Loucy (cell line): ENCODE measurements at regions not wholly inside any gene's neighbourhood (a gene's known extent, or its start where the extent isn't known, plus 50 kb on each side); places are given as distances from the start of the nearest gene placed in this dataset.

ENCODE experiments used
- H2AFZ ChIP-seq: fragments of 200-600 bp; sonication (generic); 2 replicates; pipeline ENCODE4 v1.6.0; 2016; ENCODE audit warnings: antibody characterized with exemption, mild to moderate bottlenecking, low read length, moderate library complexity
- H3F3A ChIP-seq: fragments of 200-600 bp; 2 replicates; pipeline ENCODE4 v1.6.0; 2016; ENCODE audit warnings: antibody characterized with exemption, low read depth, mild to moderate bottlenecking
- H3K27me3 ChIP-seq: fragments of 200-600 bp; sonication (generic); 2 replicates; pipeline ENCODE4 v1.6.1; 2014; ENCODE audit warnings: low read length, mild to moderate bottlenecking; ENCODE audit not compliant: insufficient read depth, poor library complexity, severe bottlenecking
- H3K36me3 ChIP-seq: fragments of 200-600 bp; sonication (generic); 2 replicates; pipeline ENCODE4 v1.6.1; 2016; ENCODE audit warnings: low read length; ENCODE audit not compliant: insufficient read depth
- H3K4me1 ChIP-seq: fragments of 200-600 bp; sonication (generic); 2 replicates; pipeline ENCODE4 v1.5.1; 2014; ENCODE audit warnings: low read length, mild to moderate bottlenecking; ENCODE audit not compliant: insufficient read depth, poor library complexity, severe bottlenecking
- H3K4me2 ChIP-seq: fragments of 200-600 bp; sonication (generic); 2 replicates; pipeline ENCODE4 v1.6.0; 2014; ENCODE audit warnings: antibody characterized with exemption, low read length, low read depth, mild to moderate bottlenecking; ENCODE audit not compliant: poor library complexity, severe bottlenecking
- H3K4me3 ChIP-seq: fragments of 200-600 bp; sonication (generic); 2 replicates; pipeline ENCODE4 v1.5.1; 2014; ENCODE audit warnings: low read length, mild to moderate bottlenecking, mixed read lengths; ENCODE audit not compliant: poor library complexity, severe bottlenecking
- H3K79me2 ChIP-seq: fragments of 200-600 bp; sonication (generic); 2 replicates; pipeline ENCODE4 v1.6.1; 2014; ENCODE audit warnings: low read length; ENCODE audit not compliant: insufficient read depth
- H3K9ac ChIP-seq: fragments of 200-600 bp; sonication (generic); 2 replicates; pipeline ENCODE4 v1.6.0; 2014; ENCODE audit warnings: mild to moderate bottlenecking, low read depth, low read length, moderate library complexity; ENCODE audit not compliant: poor library complexity, severe bottlenecking
- H3K9me2 ChIP-seq: fragments of 200-600 bp; sonication (generic); replicated peaks from 2 replicates; pipeline ENCODE4 v1.6.1; 2016; ENCODE audit warnings: low read depth, low read length, mixed read lengths
- H3K9me3 ChIP-seq: fragments of 200-600 bp; sonication (generic); 2 replicates; pipeline ENCODE4 v1.6.1; 2014; ENCODE audit warnings: mild to moderate bottlenecking, antibody characterized with exemption, low read length, low read depth; ENCODE audit not compliant: insufficient read depth
- H4K20me1 ChIP-seq: fragments of 200-600 bp; sonication (generic); 2 replicates; pipeline ENCODE4 v1.6.0; 2014; ENCODE audit warnings: antibody characterized with exemption, low read length, mild to moderate bottlenecking; ENCODE audit not compliant: insufficient read depth, poor library complexity, severe bottlenecking
- CTCF ChIP-seq: fragments of 200-600 bp; sonication (generic); conservative IDR thresholded peaks from 2 replicates; pipeline ENCODE4 v1.5.1; 2014; ENCODE audit warnings: mild to moderate bottlenecking, antibody characterized with exemption, low read length
- EZH2phosphoT487 ChIP-seq: fragments of 200-600 bp; IDR thresholded peaks from 2 replicates; pipeline ENCODE4 v1.6.1; 2018; ENCODE audit warnings: antibody characterized with exemption, mild to moderate bottlenecking, moderate library complexity, borderline replicate concordance

- Histone ChIP-seq H3K9me3 (no peaks in the 10 kb centered on the region), H3K27me3 (no peaks in the 10 kb centered on the region), H3F3A (no peaks in the 10 kb centered on the region), H3K4me2 (no peak overlapping the region), H3K9me2 (no peaks in the 10 kb centered on the region), H3K9ac (no peak overlapping the region), H2AFZ (peak overlapping the region; percentile 8; the same call in 1 of the 2 replicates), H4K20me1 (no peaks in the 10 kb centered on the region), H3K4me1 (peaks cover 5% of the 10 kb centered on the region), H3K4me3 (no peak overlapping the region), H3K79me2 (no peaks in the 10 kb centered on the region), H3K36me3 (no peaks in the 10 kb centered on the region)
- TF ChIP-seq CTCF (no peak), EZH2phosphoT487 (no peak)
Observed at GRCh38 chr3:171986757-171987518, 52.4 kb upstream of the FNDC3B start.
